ENCODE measurements at regions not wholly inside any gene's neighbourhood (a gene's known extent, or its start where the extent isn't known, plus 50 kb on each side); places are given as distances from the start of the nearest gene placed in this dataset.
"Not testable (repeated sequence)": the region's sequence is repeated elsewhere in the genome, so short reads cannot be mapped to it uniquely, and the experiment has no call there.

GRCh38 chr3:158950178-158950901 lies 148.5 kb downstream of the MFSD1 start:
- Histone ChIP-seq H3K4me1 (ENCODE audit: insufficient read depth, low read length) (no peaks in the 10 kb centered on the region), H3K4me3 (ENCODE audit: low read length) (no peak overlapping the region), H3K27me3 (ENCODE audit: insufficient read depth, low read length) (no peaks in the 10 kb centered on the region), H3K9me3 (ENCODE audit: low read depth, low read length) (no peaks in the 10 kb centered on the region)

DNA sequence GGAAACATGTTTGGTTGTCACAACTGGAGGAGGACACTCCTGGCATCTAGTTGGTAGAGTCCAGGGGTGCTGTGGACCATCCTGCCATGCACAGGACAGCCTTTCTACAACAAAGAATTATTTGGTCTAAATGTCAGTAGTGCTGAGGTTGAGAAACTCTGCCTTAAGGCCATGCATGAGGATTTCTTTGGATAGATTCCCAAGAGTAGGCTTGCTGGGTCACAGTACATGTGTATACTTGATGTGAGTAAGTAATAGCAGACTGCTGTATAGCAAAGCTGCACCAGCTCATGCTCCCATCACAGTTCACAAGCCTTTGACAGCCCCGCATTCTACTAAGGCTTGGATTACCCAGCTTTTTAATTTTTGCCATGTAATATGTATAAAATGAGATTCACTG lies 151.3 kb downstream of the MFSD1 start:
- Histone ChIP-seq H3K27me3 (ENCODE audit: insufficient read depth, low read length) (no peaks in the 10 kb centered on the region), H3K4me3 (ENCODE audit: low read length) (no peak overlapping the region), H3K9me3 (ENCODE audit: low read depth, low read length) (no peaks in the 10 kb centered on the region), H3K4me1 (ENCODE audit: insufficient read depth, low read length) (no peaks in the 10 kb centered on the region)

- H3K4me3 ChIP-seq (ENCODE audit: low read length): no peak overlapping the region
- H3K27me3 ChIP-seq (ENCODE audit: insufficient read depth, low read length): no peaks in the 10 kb centered on the region
- no peaks in the 10 kb centered on the region for H3K4me1 ChIP-seq (ENCODE audit: insufficient read depth, low read length)
- no peaks in the 10 kb centered on the region for H3K9me3 ChIP-seq (ENCODE audit: low read depth, low read length)
Measured at GRCh38 chr3:158954420-158954819, 152.6 kb downstream of the MFSD1 start.

DNA sequence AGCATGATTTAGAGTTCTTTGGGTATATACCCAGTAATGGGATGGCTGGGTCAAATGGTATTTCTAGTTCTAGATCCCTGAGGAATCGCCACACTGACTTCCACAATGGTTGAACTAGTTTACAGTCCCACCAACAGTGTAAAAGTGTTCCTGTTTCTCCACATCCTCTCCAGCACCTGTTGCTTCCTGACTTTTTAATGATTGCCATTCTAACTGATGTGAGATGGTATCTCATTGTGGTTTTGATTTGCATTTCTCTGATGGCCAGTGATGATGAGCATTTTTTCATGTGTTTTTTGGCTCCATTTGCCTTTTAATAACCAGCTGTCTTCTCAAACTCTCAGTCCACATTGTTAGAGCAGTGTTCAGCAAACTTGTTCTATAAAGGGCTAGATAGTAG lies 155.9 kb downstream of the MFSD1 start:
- H3K4me3 ChIP-seq (ENCODE audit: low read length); H3K9me3 ChIP-seq (ENCODE audit: low read depth, low read length); H3K27me3 ChIP-seq (ENCODE audit: insufficient read depth, low read length); H3K4me1 ChIP-seq (ENCODE audit: insufficient read depth, low read length): not testable (repeated sequence)

DNA sequence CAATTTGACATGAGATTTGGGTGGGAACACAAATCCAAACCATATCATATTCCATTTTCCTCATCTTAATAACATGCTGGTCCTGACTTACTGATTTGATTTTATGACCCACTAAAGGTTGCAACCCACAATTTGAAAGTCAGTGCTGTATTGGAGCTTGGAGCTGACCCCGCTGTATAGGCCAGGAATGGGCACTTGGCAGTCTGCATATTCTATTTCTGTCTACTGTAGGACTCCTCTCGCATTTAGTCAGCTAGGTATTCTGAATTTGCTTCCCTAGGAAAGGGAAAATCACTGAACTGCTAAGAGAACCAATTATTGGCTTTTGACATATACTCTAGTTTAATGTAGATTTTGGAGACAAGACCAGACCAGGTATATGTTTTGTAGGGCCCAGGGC lies 157.0 kb downstream of the MFSD1 start:
- H3K4me3 ChIP-seq (ENCODE audit: low read length): no peak overlapping the region
- no peaks in the 10 kb centered on the region for H3K4me1 ChIP-seq (ENCODE audit: insufficient read depth, low read length)
- H3K9me3 ChIP-seq (ENCODE audit: low read depth, low read length): no peaks in the 10 kb centered on the region
- H3K27me3 ChIP-seq (ENCODE audit: insufficient read depth, low read length): no peaks in the 10 kb centered on the region

DNA sequence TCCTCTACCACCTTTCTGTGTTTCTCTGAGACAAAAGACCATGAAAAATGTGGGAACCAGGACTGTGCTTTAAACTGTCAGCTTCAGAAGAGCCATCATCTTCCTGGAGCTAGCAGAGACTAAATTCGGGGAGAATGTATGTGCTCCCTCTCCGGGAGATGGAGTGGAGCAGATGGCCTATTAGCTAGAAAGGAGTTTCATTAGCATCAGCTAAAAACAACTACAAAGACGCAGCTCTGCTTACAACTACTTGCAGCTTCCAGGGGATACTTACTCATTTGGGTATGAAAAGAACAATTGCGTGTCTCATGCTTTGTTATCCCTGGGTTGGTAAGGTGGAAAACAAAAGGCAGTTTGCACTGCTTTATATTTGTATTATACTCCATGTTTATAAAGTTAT lies 159.6 kb downstream of the MFSD1 start:
- Histone ChIP-seq H3K4me1 (ENCODE audit: insufficient read depth, low read length) (no peaks in the 10 kb centered on the region), H3K4me3 (ENCODE audit: low read length) (no peak overlapping the region), H3K27me3 (ENCODE audit: insufficient read depth, low read length) (no peaks in the 10 kb centered on the region)

GRCh38 chr3:158961911-158962310 lies 160.1 kb downstream of the MFSD1 start:
- no peaks in the 10 kb centered on the region for H3K27me3 ChIP-seq (ENCODE audit: insufficient read depth, low read length)
- H3K4me1 ChIP-seq (ENCODE audit: insufficient read depth, low read length): no peaks in the 10 kb centered on the region
- H3K9me3 ChIP-seq (ENCODE audit: low read depth, low read length): no peaks in the 10 kb centered on the region
- no peak overlapping the region for H3K4me3 ChIP-seq (ENCODE audit: low read length)

More for the DNA sequence above, 159.6 kb downstream of the MFSD1 start:
- H3K9me3 ChIP-seq (ENCODE audit: low read depth, low read length): no peaks in the 10 kb centered on the region

- Histone ChIP-seq H3K9me3 (ENCODE audit: low read depth, low read length) (no peaks in the 10 kb centered on the region), H3K27me3 (ENCODE audit: insufficient read depth, low read length) (no peaks in the 10 kb centered on the region), H3K4me3 (ENCODE audit: low read length) (no peak overlapping the region), H3K4me1 (ENCODE audit: insufficient read depth, low read length) (no peaks in the 10 kb centered on the region)
Measured at GRCh38 chr3:158970006-158970405, 168.2 kb downstream of the MFSD1 start.

- no peaks in the 10 kb centered on the region for H3K9me3 ChIP-seq (ENCODE audit: low read depth, low read length)
- no peak overlapping the region for H3K4me3 ChIP-seq (ENCODE audit: low read length)
- H3K4me1 ChIP-seq (ENCODE audit: insufficient read depth, low read length): no peaks in the 10 kb centered on the region
- H3K27me3 ChIP-seq (ENCODE audit: insufficient read depth, low read length): no peaks in the 10 kb centered on the region
Measured at GRCh38 chr3:158974904-158975303, 173.1 kb downstream of the MFSD1 start.

DNA sequence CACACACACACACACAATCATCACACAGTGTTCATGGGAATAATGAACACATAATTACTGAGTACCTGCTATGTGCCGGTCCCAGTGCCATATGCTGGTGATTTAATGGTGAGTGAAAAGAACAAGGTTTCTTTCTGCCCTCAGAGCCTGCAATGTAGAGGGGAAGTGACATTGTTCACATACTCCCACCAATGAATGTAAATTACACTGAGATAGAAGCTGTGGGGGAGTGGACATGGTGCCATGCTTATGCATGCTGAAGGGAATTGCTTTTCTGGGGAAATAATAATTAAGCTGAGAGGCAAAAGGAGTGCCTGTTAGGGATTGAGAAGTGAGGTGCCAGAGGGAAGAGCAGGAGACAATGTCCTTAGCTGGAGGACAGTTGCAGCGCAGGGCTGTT lies 175.1 kb downstream of the MFSD1 start:
- Histone ChIP-seq H3K9me3 (ENCODE audit: low read depth, low read length) (no peaks in the 10 kb centered on the region), H3K4me3 (ENCODE audit: low read length) (no peak overlapping the region), H3K4me1 (ENCODE audit: insufficient read depth, low read length) (no peaks in the 10 kb centered on the region), H3K27me3 (ENCODE audit: insufficient read depth, low read length) (no peaks in the 10 kb centered on the region)

- no peaks in the 10 kb centered on the region for H3K9me3 ChIP-seq (ENCODE audit: low read depth, low read length)
- H3K4me3 ChIP-seq (ENCODE audit: low read length): no peak overlapping the region
- no peaks in the 10 kb centered on the region for H3K4me1 ChIP-seq (ENCODE audit: insufficient read depth, low read length)
- no peaks in the 10 kb centered on the region for H3K27me3 ChIP-seq (ENCODE audit: insufficient read depth, low read length)
Measured at GRCh38 chr3:158977497-158977896, 175.6 kb downstream of the MFSD1 start.

DNA sequence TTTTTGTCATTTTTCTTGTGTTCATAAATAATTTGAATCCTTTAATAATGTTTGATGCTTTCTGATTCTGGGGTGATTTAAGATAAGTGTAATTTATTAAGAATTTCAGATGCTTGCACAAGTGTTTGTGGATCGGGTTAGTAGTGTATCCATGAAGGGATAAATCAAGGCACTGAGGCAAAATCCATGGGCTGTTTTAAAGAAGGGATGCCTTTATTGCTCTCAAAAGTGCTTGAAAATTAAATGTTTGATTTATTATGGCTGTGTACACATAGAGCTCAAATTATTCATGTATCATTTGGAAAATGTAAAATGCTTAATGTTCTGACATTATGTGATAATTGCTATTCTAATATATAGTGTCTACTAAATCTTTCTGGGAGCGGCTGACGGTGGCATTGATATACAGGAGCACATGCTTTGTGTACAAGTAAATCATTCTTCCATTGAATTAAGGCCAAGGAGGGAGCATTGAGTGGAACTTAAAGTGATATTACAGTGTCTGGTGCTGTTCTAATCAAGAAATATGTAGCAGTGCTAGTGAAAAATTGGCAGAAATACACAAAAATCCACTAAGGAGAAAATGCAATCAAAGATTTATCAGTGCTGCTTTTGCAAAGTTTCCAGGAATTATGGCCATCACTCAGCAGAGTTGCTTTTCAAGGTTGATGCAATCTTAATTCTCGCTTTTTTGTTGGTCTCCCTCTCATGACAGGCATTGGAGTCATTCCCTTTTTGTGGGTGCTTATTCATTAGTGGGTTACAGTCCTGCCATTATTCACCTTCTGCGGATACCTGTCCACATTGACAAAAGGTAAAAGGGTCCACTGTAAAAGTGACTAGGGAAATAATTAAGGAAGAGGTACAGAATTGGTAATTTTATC lies 181.6 kb downstream of the MFSD1 start:
- Histone ChIP-seq H3K9me3 (ENCODE audit: low read depth, low read length) (no peaks in the 10 kb centered on the region), H3K4me1 (ENCODE audit: insufficient read depth, low read length) (no peaks in the 10 kb centered on the region), H3K4me3 (ENCODE audit: low read length) (no peak overlapping the region), H3K27me3 (ENCODE audit: insufficient read depth, low read length) (no peaks in the 10 kb centered on the region)

DNA sequence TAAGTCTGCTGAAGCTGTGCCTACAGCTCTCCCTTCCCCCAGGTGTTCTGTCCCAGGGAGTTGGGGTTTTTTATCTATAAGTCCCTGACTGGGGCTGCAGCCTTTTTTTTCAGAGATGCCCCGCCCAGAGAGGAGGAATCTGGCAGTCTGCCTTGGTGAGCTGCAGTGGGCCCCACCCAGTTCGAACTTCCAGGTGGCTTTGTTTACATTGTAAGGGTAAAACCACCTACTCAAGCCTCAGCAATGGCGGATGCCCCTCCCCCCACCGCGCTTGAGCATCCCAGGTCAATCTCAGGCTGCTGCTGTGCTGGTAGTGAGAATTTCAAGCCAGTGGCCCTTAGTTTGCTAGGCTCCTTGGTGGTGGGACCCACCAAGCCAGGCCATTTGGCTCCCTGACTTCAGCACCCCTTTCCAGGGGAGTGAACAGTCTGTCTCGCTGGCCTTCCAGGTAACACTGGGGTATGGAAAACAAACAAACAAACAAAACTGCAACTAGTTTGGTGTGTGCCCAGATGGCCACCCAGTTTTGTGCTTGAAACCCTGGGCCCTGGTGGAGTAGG lies 189.4 kb downstream of the MFSD1 start:
- H3K4me3 ChIP-seq (ENCODE audit: low read length): no peak overlapping the region
- no peaks in the 10 kb centered on the region for H3K9me3 ChIP-seq (ENCODE audit: low read depth, low read length)
- no peaks in the 10 kb centered on the region for H3K27me3 ChIP-seq (ENCODE audit: insufficient read depth, low read length)
- no peaks in the 10 kb centered on the region for H3K4me1 ChIP-seq (ENCODE audit: insufficient read depth, low read length)

GRCh38 chr3:158992463-158992862 lies 190.6 kb downstream of the MFSD1 start:
- Histone ChIP-seq H3K4me3 (ENCODE audit: low read length) (no peak overlapping the region), H3K9me3 (ENCODE audit: low read depth, low read length) (no peaks in the 10 kb centered on the region), H3K27me3 (ENCODE audit: insufficient read depth, low read length) (no peaks in the 10 kb centered on the region), H3K4me1 (ENCODE audit: insufficient read depth, low read length) (no peaks in the 10 kb centered on the region)

DNA sequence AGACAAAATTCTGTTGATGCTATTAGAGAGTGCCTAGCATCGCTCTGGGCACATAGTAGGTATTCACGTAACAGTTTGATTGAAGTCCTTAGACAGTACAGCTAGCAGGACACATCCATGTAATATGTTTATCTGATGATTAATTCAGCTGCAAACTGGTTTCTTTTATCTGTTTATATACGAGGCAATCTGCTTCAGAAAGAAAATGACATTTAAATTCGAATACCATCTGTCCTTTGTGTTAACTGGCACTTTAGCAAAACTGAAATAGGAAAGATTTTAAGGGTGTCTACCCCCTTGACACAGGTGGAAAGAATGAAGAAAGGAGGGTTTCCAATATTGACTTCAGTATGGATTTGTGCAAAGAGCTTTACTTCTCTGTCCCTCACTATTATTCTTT lies 192.5 kb downstream of the MFSD1 start:
- no peaks in the 10 kb centered on the region for H3K27me3 ChIP-seq (ENCODE audit: insufficient read depth, low read length)
- no peaks in the 10 kb centered on the region for H3K4me1 ChIP-seq (ENCODE audit: insufficient read depth, low read length)
- no peak overlapping the region for H3K4me3 ChIP-seq (ENCODE audit: low read length)
- H3K9me3 ChIP-seq (ENCODE audit: low read depth, low read length): no peaks in the 10 kb centered on the region
